ENCODE measurements at regions not wholly inside any gene's neighbourhood (a gene's known extent, or its start where the extent isn't known, plus 50 kb on each side); places are given as distances from the start of the nearest gene placed in this dataset.
"Not testable (repeated sequence)": the region's sequence is repeated elsewhere in the genome, so short reads cannot be mapped to it uniquely, and the experiment has no call there.

DNA sequence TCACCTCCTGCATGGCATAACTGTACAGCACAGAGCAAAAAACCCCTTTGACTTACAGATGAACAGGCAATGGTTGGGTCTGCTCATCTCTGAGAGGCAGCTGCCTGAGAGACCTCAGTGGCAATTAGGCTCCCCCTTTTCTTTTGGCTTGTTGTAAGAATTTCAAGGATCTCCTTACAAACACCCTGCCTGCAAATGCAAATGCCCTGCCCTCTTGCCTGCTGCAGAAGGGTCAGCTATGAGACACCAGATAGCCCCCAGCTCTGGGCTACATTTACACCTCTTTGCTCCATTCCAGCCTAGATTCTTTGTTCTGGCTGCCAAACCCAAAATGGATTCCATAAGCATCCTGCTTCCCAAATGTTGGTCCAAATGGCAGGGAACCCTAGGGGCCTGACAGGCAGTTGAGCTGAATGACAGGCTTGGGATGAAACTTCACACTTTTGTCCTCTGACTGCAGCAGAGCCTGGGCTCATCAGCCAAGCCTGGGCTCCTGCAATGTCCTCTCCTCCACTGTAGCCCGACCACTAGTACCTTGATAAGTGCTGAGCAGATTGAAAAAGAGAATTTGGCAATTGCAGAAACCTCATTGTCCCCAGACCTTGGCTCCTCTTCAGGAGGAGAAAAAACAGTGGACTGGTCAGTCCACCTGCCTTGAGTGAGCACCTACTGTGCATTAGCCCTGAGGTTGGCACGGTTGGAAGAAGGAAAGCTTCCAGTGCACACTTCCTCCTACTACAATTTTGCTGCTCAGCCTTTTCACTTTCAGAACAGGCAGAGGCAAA, 678.3 kb downstream of the BCL11A start:
- no peak for DNase-seq (ENCODE audit: low read depth)

DNA sequence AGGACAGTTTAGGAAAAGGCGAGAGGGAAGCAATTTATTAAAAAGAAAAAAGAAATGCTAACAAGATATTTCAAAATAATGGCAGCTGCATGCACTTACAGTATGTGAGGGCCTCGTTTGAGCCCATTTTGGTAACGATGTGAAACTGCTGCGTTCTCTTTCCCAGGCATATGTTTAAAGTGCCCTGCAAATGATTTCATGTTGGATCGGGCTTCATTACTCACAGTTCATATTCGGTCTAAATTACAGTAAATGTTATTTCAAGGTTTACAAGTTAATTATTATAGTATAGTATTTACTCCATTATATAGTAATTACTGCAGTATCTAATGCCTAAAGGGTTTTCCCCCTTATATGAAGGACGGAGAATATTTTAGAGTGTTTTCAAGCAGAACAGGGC, 679.1 kb downstream of the BCL11A start:
- DNase-seq (ENCODE audit: low read depth), result no peak

DNA sequence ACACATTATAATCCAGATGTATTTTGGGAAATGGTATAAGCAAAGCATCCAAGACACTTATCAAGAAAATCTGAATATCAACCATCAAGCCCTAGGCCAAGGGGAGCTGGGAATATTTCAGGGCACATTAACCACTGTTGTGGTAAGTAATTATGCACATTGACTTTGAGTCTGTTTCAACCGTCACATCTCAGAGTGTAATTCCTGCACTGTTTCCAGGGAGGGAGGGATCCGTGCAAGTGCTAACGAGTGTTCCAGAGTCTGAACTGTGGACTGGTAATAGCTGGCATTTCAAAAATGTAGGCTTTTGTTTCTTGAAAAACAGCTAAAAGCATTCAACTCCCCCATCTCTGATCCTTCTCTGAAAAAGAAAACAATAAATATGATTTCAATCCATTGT, 681.6 kb downstream of the BCL11A start:
- DNase-seq (ENCODE audit: low read depth), result no peak

DNA sequence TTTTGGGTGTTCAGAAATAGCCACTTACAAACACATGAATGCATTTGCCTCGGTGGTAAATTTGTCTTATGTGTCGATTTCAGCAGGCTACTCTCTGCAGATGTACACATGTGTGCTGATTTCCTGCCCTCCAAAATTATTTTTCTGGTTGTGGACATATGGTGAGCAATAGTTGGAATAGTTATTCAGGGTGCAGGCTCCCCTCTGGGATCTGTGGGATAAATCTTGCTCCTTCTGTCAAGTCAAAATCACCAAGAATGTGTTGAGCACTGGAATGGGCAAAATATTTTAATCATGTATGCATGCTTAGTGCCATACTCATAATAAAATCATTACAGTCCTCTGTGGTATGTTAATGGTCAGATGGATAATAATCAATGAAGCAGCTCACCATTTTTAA, 684.5 kb downstream of the BCL11A start:
- DNase-seq (ENCODE audit: low read depth), result no peak

DNA sequence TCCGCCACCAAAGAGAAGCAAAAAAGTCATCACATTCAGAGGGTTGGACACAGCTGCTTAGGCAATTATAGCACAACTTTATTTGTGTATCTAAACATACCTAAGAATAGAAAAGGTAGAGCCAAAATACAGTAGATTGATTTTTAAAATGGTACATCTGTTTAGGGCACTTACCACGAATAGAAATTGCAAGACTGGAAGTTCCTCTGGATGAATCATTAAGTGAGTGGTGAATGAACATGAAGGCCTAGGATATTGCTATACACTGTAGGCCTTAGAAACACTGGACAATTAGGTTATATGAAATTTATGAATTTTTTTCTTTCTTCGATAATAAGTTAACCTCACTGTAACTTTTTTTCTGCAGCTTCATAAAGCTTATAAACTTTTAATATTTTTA, 687.0 kb downstream of the BCL11A start:
- DNase-seq (ENCODE audit: low read depth), result no peak

DNA sequence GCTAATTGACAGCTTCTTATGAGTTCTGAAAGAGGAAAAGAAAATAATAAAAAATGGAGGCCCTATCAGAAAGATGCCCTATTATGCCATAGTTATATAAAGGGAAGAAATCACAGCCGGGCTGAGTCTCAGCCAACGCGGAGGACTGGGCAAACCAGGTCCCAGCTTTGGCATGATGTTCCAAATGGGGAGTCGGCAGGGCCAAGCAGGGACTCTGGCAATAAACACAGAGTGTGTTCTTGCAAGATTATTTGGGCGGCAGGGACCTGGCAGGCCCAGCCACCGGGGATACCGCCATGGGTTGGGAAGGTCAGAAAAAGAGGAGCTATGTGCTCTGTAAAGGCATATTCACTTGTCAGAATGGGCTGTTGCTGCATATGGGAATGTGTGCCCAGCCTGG, 694.9 kb downstream of the BCL11A start:
- no peak for DNase-seq (ENCODE audit: low read depth)

DNA sequence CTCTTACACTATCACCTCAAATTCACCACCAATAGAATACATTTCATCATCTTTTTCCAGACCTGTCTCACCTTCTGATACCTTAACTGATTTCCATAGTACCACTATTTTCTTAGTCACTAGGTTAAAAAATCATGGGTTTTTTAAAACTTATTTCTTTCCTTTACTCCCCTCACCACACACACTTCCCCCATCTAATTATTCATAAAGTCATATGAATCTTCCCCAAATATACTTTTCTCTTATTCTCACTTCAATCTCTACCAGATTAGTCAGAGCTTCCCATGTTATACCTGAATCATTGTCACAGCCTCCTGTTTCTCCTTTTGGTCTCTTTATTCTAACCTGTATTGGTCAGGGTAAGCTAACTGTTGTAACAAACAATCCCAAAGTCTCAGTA, 696.3 kb downstream of the BCL11A start:
- no peak for DNase-seq (ENCODE audit: low read depth)

DNA sequence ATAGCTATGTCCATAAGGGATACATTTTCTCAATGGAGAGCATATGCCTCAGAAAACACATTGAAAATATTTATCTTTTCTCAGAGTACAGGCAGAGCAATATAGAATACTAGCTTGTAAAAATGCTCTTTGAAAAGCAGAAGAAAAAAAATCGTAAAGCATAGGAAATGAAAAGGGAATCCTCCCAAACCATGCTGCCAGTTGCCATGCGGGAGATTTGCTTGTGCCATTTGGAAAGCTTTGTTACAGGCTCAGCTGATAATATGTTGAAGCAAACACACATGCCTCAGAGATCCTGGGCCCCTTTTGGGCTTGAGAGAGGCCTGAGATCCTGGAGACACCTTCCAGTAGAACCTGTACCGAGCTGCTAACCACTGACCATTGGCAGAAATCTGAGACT, 697.1 kb downstream of the BCL11A start:
- no peak for DNase-seq (ENCODE audit: low read depth)

DNA sequence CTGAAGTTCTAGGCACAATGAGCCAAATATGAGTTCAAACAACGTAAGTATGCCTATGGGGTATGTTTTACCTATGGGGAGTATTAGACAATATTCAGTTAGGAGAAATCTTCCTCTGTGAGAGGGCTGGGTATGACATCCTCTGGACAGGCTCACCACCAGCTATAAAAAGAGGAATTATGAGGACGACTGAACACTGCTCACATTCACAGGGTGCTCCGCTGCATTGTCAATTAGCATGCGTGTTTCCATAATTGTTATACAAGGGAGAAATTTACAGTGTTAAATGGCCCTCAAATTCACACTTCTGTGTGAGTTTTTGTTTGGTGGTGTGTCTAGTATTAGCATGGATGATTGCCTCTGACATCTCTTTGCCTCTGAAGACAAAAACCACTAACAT, 700.4 kb downstream of the BCL11A start:
- DNase-seq (ENCODE audit: low read depth), result no peak

DNA sequence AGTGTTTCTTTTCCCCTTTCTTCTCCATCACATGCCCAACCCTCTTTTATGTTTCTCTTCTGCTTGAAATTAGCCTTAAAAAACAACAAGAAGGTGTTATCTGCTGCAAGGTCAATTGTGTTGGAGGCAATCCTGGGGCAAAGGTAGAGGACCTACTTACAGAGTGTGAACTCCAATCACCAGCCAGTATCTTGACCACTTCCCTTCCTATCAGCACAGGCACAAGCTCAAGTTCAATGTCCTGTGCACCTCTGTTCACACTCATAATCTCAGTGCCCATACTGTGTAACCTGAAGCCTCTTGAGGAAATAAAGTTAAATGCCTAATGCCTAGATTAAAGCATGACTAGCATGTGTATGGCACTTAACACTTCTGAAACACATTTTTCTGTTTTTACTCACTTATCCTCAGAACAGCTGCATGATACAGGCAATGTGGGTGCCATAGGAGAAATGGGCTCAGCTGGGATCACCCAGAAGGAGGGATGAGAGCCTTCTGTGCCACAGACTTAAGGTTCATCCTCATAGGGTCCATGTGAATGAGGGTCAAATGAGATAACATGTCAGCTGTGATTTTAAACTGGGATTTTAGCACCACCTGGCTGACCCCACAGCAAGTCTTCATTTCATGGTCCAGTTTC, 701.5 kb downstream of the BCL11A start:
- no peak for DNase-seq (ENCODE audit: low read depth)

DNA sequence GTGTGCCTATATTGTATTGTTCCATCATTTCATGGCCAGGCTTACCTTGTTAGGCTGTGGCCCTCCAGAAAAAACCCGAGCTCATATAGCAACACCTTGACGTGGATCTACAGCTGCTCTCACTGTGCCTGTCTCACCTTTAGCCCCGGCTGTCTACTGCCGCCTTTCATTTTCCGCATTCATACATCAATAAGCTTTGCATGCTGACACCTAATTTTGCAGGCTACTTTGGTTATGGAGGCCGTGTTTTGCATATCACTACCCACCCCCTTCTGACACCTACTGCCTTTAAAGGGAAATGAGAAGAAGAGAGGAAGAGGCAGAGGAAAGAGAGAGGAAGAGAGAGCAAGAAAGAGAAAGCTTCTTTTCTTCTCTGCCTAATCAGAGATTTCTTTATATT, 702.9 kb downstream of the BCL11A start:
- DNase-seq (ENCODE audit: low read depth), result no peak

DNA sequence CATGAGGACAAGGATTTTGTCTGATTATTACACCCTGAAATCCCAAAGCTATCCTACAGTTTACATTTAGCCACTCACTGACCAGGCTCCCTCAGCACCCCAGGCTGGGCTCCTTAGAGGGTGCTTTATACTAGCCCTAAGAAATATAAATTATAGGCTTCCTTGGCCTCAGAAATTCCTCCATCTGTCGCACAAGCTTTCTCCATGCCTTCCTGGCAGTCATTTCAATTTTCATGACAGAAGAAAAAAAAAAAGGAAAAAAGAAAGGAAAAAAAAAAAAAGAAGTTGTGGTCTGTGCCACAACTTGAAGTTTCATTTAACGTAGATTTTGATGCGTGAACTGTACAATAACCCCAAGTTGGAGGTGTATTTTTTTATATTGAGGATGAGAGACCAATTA, 719.5 kb downstream of the BCL11A start:
- DNase-seq (ENCODE audit: low read depth), result no peak

DNA sequence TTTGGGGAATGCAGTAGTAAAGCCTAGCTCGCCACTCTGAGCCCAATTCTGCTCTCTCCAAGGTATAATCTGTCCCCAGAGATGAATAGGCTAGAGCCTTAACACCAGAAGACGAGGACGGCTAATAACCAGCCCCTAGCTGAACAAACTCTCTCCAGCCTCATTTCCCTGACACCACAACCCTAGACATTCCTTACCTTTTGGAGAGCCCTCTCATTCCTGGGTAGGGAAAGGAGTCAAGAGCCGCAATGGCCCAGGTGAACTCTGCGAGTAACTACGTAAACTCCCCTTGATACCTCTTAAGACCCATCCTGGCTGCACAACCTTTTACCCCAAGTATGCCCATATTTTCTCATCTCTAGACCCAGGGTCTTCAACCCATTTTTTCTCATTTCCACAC, 722.9 kb downstream of the BCL11A start:
- no peak for DNase-seq (ENCODE audit: low read depth)

DNA sequence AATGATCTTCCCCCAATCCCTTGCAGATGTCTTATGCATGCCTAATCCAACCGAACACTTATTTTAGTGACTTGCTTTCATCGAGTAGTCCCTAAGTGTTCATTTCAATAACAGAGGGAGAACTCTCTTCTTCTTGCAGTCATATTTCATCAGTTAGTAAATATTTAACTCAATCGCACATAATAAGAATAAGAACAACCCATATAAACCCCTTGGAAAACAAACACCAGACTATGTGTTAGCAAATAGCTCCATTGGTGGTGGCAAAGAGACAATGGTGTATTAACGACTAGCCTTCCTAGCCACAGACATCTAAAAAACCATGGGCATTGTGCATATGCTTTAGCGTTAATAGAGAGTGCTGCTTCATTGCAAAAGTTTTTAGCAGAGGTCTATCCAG, 725.8 kb downstream of the BCL11A start:
- no peak for DNase-seq (ENCODE audit: low read depth)

DNA sequence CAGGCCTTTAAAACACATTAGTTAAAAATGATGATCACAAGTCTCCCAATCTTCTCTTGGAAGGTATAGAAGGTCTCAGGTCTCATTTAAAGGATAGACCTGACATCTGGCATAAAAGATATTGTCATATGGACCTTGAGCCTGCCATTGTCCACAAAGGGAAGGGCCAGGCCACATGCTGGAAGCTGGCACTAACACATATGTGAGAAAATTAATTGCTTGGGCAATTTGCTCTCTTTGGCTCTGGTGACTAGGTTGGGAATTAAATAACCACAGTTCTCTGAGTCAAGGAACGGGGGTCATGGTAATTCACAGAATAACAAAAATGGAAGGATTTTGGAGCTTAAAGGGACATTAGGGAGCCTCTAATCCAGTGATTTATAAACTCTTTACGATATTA, 727.3 kb downstream of the BCL11A start:
- DNase-seq (ENCODE audit: low read depth), result no peak

DNA sequence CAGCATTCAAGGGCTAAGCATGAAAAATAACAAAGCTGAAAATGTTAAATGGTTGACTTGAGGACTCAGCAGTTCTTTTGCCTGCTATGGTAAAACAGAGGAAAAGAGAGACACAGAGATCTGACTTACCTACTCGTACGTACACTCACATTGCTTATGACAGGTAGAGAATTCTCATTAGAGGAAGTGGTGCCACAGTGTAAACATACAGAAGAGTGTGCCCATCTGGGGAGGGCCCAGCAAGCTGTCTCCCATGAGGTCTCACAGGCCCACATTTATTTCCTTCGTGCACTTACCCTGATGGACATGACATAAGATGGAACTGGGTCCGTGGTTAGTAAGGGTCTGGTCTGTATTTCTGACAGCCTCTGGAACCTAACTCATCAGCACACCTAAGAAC, 729.1 kb downstream of the BCL11A start:
- no peak for DNase-seq (ENCODE audit: low read depth)

DNA sequence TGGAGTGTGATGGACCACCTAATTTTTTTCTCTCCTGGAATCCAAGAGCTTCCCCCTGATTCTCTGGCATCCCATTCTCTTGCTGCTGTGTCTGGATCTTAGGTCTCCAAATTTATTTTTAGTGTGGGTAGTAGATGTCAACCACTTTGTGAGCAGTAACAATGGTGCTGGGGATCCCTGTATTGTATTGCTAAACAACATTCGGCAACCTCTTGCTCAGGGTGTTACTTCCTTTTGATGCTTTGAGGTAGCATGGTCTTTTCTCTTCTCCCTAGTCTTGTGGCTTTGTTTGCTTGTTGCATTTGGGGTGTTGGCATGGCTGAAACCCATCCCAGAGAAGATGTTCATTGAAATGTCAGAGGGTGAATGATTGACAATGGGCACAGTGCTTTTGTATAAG, 737.4 kb downstream of the BCL11A start:
- DNase-seq (ENCODE audit: low read depth), result no peak

DNA sequence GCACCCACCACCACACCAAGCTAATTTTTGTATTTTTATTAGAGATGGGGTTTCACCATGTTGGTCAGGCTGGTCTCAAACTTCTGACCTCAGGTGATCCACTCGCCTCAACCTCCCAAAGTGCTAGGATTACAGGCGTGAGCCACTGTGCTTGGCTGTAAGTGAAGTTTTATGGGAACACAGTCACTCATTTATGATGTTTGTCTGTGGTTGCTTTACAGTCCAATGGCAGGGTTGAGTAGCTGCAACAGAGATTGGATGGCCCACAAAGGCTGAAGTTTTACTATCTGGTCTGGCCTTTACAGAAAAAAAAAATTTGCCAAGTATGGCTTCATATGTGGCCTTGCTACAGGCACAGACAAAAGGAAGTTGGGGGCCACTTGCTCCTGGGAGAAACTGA, 743.2 kb downstream of the BCL11A start:
- not testable (repeated sequence) for DNase-seq (ENCODE audit: low read depth)

DNA sequence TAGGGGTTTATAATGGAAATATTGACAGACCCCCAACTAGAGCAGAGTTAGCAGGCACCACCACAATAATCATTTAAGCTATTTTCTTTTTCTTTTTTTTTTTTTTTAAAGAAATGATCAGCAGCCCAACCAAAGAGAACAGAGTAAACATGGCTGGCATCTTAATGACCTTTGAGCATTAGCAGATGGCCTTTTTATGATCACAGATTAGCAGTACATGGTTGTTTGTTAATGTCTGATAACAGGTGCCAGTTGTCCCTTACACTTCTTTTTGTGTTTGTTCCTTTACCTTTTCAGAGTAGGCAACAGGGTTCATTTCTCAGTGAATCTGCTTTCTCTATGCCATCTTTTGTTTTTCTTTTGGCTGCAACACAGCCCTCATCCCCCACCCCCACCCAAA, 747.0 kb downstream of the BCL11A start:
- DNase-seq (ENCODE audit: low read depth), result no peak

DNA sequence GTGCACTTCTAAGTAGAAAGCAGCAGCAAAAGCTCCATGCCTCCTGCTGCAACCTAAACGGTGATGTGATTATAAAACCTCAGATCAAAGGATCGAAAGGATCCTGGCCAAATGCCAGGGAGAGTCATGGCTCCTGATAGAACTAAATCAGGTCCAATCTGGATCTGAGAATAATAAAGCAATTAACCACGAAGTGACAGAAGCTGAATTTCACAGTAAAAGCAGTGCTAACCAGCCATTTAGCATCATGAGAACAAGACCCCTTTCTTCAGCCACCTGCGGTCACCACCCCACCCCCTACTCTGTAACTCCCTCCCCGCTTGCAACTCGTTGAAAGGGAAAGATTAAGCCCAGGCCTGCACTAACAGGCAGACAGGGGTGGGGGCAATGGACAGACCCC, 748.7 kb downstream of the BCL11A start:
- DNase-seq (ENCODE audit: low read depth), result no peak

DNA sequence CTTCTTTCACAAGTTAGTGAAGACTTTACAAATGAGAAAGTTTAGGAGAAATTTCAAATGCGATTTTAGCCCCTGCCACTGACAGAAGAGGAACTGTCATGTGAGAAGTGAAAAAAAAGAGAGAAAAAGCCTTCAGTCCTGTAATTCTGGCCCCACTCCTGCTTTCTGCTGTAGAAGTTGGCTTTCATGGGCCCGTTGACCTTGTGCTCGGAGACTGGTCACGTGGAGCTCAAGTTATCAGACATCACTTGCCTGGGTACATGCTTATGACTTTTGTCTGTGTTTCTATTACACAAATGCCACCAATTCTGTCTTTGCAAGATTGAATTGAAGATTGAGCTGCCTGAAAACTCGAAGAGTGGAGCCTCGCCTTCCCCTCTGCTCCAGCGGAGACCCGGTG, 749.9 kb downstream of the BCL11A start:
- DNase-seq (ENCODE audit: low read depth), result no peak

DNA sequence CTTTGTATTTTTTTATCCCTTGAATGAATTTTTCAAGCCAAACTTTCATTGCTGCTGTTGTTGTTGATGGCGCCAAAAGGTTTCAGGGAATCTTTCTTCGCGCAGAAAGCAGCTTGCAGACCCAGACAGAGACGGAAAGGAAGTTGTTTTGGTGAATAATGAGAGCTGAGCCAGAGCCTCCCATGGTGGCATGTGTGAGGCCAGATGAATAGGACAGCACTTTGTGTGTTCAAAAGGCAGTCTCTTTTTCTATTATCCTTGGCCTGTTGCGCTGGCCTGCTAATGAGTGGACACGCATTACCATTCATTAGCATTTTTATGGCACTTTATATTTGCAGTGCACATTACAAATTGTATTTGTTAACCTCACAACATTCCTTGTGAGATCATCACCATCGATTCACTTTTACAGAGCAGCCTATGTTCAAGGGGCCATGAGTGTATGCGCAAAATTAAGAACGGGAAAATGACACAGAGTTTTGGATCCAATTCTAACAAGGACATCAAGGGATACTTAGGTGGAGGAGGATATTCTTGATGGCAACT, 754.7 kb downstream of the BCL11A start:
- no peak for DNase-seq (ENCODE audit: low read depth)

DNA sequence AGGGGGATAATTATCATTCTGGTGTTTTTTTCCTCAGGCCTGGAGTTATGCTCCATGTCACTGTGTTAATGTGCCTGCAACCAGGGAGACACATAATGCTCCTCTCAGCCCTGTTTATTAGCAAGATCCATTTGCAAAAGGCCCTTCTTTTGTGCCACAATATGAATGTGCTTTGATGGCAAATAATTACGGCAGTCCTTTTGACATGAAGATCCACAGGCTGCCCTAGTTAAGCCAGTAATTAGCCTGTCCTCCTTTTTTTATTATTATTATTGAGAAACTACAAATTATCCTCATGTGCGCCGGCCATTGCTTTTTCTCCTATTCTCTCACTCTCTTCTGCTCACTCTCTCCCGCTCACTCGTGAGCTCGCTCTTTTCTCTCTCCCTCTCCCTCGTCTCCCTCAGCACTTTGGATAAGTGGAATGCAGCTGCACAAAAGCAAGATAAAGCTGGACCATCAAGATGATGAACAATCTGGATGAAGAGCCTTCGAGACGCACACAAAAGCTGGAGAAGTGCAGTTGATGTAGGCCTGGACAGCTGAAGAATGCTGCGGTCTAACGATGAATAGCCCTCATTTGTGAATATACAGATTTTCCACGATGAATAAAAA, 762.3 kb downstream of the BCL11A start:
- DNase-seq (ENCODE audit: low read depth), result no peak
